ENCODE measurements at regions not wholly inside any gene's neighbourhood (a gene's known extent, or its start where the extent isn't known, plus 50 kb on each side); places are given as distances from the start of the nearest gene placed in this dataset.

GRCh38 chr2:239568601-239569000 is 167.8 kb upstream of the HDAC4 start:
- TF ChIP-seq KLF8 (tag by site-specific recombination; IDR thresholded peaks at IDR 0.05) (no peak), TSHZ1 (tag by site-specific recombination; IDR thresholded peaks at IDR 0.05; ENCODE audit: borderline replicate concordance) (no peak), ELK4 (IDR thresholded peaks at IDR 0.05; ENCODE audit: borderline replicate concordance, low read depth, low read length) (no peak), CTCF (tag by site-specific recombination; IDR thresholded peaks at IDR 0.05) (no peak), ZNF311 (tag by site-specific recombination; IDR thresholded peaks at IDR 0.05; ENCODE audit: borderline replicate concordance) (no peak), ZNF266 (tag by site-specific recombination; IDR thresholded peaks at IDR 0.05; ENCODE audit: low read depth) (no peak)

Measured in HEK293 (cell line).